ENCODE measurements at regions not wholly inside any gene's neighbourhood (a gene's known extent, or its start where the extent isn't known, plus 50 kb on each side); places are given as distances from the start of the nearest gene placed in this dataset.

DNA sequence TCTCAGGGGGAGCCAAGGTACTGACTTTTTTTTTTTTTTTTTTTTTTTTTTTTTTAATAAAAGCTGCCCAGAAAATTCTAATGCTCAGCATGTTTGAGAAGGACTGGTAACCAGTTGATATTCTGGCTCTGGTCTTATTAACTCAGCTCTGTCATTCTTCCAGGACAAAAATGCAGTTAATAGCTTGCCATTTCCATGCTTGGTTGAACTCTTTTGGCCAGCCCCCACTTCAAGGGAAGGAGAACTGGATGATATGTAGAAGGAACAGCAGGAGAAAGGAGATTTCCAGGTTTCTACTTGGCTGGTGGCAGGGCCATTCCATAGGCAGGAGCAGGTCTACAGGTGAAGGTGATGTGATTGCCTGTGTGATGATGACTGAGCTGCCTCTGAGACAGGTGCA lies 59.2 kb upstream of the TANC2 start:
- TF ChIP-seq, protein P1, sequence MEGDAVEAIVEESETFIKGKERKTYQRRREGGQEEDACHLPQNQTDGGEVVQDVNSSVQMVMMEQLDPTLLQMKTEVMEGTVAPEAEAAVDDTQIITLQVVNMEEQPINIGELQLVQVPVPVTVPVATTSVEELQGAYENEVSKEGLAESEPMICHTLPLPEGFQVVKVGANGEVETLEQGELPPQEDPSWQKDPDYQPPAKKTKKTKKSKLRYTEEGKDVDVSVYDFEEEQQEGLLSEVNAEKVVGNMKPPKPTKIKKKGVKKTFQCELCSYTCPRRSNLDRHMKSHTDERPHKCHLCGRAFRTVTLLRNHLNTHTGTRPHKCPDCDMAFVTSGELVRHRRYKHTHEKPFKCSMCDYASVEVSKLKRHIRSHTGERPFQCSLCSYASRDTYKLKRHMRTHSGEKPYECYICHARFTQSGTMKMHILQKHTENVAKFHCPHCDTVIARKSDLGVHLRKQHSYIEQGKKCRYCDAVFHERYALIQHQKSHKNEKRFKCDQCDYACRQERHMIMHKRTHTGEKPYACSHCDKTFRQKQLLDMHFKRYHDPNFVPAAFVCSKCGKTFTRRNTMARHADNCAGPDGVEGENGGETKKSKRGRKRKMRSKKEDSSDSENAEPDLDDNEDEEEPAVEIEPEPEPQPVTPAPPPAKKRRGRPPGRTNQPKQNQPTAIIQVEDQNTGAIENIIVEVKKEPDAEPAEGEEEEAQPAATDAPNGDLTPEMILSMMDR (IDR thresholded peaks at IDR 0.05): no peak
- TF ChIP-seq EZH2 (IDR thresholded peaks at IDR 0.05) (no peak), EZH2phosphoT487 (IDR thresholded peaks at IDR 0.05) (no peak)

All from neural progenitor cell (in vitro differentiated cells).